C4-2B (cell line): ENCODE measurements at regions not wholly inside any gene's neighbourhood (a gene's known extent, or its start where the extent isn't known, plus 50 kb on each side); places are given as distances from the start of the nearest gene placed in this dataset.

Source experiments
- CTCF ChIP-seq: fragments of 450-650 bp; conservative IDR thresholded peaks from 2 replicates; pipeline ENCODE4 v1.5.1; 2017; ENCODE audit warnings: mild to moderate bottlenecking
- ZFX ChIP-seq: fragments of 450-650 bp; IDR thresholded peaks from 2 replicates; pipeline ENCODE4 v1.6.1; 2017

DNA sequence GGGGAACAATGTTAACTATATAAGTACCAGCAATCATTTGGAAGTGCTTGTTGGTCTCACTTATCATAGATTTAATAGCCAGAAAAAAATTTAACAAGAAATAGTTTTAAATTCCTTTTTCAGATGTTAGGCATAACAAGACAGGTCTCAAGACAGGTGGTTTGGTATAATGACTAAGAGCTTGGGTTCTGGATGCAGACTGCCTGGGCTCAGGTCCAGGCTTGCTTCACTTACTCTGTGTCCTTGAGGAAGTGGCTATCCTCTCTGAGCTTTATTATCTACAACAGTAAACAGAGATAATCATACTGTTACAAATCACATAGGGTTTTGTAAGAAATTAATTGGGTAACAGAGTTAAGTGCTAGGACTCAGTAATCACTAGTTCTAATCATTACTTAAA is 338.0 kb upstream of the FLRT2 start:
- TF ChIP-seq CTCF (no peak), ZFX (no peak)
